22Rv1 (cell line): ENCODE measurements at regions not wholly inside any gene's neighbourhood (a gene's known extent, or its start where the extent isn't known, plus 50 kb on each side); places are given as distances from the start of the nearest gene placed in this dataset.

Source experiments
- CTCF ChIP-seq: fragments of 450-650 bp; IDR thresholded peaks from 2 replicates; pipeline ENCODE4 v1.5.1; 2017; ENCODE audit warnings: mild to moderate bottlenecking
- ZFX ChIP-seq: fragments of 450-650 bp; IDR thresholded peaks from 2 replicates; pipeline ENCODE4 v1.6.1; 2017; ENCODE audit warnings: antibody characterized with exemption, borderline replicate concordance

GRCh38 chr16:66170989-66171388 is 195.5 kb upstream of the CDH5 start:
- no peak for TF ChIP-seq CTCF
- no peak for TF ChIP-seq ZFX
